ENCODE measurements at regions not wholly inside any gene's neighbourhood (a gene's known extent, or its start where the extent isn't known, plus 50 kb on each side); places are given as distances from the start of the nearest gene placed in this dataset.

GRCh38 chr7:52195664-52196063 lies 839.8 kb upstream of the POM121L12 start:
- no peak for TF ChIP-seq CTCF (IDR thresholded peaks at IDR 0.05)
- Histone ChIP-seq H3K27me3 (ENCODE audit: low read depth) (no peaks in the 10 kb centered on the region), H3K4me1 (no peaks in the 10 kb centered on the region), H3K27ac (no peak overlapping the region), H3K36me3 (no peaks in the 10 kb centered on the region), H3K4me3 (no peak overlapping the region), H3K9me3 (no peaks in the 10 kb centered on the region)
- DNase-seq (no peak), ATAC-seq (no peak)
- intact Hi-C loops (cut with DNase I): no loop called here

- TF ChIP-seq CTCF (IDR thresholded peaks at IDR 0.05): no peak
- no peaks in the 10 kb centered on the region for H3K27me3 ChIP-seq (ENCODE audit: low read depth)
- H3K36me3 ChIP-seq: no peaks in the 10 kb centered on the region
- H3K9me3 ChIP-seq: no peaks in the 10 kb centered on the region
- intact Hi-C loops (cut with DNase I): no loop called here
- H3K4me1 ChIP-seq: no peaks in the 10 kb centered on the region
- no peak for DNase-seq
- no peak overlapping the region for H3K27ac ChIP-seq
- ATAC-seq: no peak
- H3K4me3 ChIP-seq: no peak overlapping the region
These were observed 846.2 kb upstream of the POM121L12 start for GRCh38 chr7:52189153-52189778.

DNA sequence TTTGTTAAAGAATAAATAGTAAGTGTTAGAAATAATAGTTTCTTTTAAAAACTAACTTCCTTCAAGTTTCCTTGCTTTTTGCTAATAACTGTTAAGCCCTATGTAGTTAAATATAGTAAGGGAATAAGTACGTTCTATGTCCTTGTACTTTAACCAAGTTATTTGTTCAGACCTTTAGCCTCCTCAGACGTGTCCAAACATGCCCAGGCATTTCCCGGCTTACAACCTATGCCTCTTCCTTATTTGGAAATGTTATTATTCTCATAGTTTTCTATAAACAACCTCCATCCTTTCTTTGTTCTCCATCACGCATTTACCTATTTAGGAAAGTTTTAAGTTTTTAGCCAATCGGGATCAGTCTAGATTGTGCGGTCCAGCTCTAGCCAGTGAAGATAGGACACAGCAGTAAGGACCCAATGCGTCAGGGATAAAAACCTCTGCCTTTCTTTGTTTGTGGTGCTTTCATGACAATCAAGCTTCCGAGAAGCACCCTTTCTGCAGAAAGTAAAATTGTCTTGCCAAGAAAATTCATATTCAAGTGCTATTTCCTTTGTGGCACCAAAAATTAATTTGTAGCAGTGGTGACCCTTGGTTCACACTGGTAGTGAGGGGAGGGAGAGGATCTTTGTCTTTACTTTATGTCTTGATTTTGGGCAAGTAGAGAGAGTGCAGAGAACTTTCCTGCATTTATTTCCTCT lies 851.3 kb upstream of the POM121L12 start:
- intact Hi-C loops (cut with DNase I): no loop called here
- Histone ChIP-seq H3K4me3 (no peak overlapping the region), H3K36me3 (no peaks in the 10 kb centered on the region), H3K4me1 (no peaks in the 10 kb centered on the region), H3K9me3 (no peaks in the 10 kb centered on the region), H3K27me3 (ENCODE audit: low read depth) (no peaks in the 10 kb centered on the region), H3K27ac (no peak overlapping the region)
- DNase-seq (no peak), ATAC-seq (no peak)
- TF ChIP-seq CTCF (IDR thresholded peaks at IDR 0.05): no peak

- no peaks in the 10 kb centered on the region for H3K36me3 ChIP-seq
- H3K9me3 ChIP-seq: no peaks in the 10 kb centered on the region
- H3K4me1 ChIP-seq: no peaks in the 10 kb centered on the region
- no peaks in the 10 kb centered on the region for H3K27me3 ChIP-seq (ENCODE audit: low read depth)
- intact Hi-C loops (cut with DNase I): no loop called here
- no peak for TF ChIP-seq CTCF (IDR thresholded peaks at IDR 0.05)
- no peak for ATAC-seq
- H3K27ac ChIP-seq: no peak overlapping the region
- peak; percentile 42 for DNase-seq
- H3K4me3 ChIP-seq: no peak overlapping the region
These were observed 855.5 kb upstream of the POM121L12 start for GRCh38 chr7:52179934-52180333.

GRCh38 chr7:52168085-52168484 lies 851.5 kb upstream of the COBL start:
- ATAC-seq: no peak
- no peak for DNase-seq
- TF ChIP-seq CTCF (IDR thresholded peaks at IDR 0.05): peak; percentile 17

More at GRCh38 chr7:52168085-52168484, 851.5 kb upstream of the COBL start:
- intact Hi-C loops (cut with DNase I): no loop called here
- Histone ChIP-seq H3K36me3 (no peaks in the 10 kb centered on the region), H3K27me3 (ENCODE audit: low read depth) (no peaks in the 10 kb centered on the region), H3K27ac (no peak overlapping the region), H3K9me3 (no peaks in the 10 kb centered on the region), H3K4me1 (no peaks in the 10 kb centered on the region), H3K4me3 (no peak overlapping the region)
